Activated T-cell treated with anti-CD3 and anti-CD28 coated beads, Interleukin-2, amount 50 U/mL, for 72 hours (primary cell): ENCODE measurements at regions not wholly inside any gene's neighbourhood (a gene's known extent, or its start where the extent isn't known, plus 50 kb on each side); places are given as distances from the start of the nearest gene placed in this dataset.
"Not testable (repeated sequence)": the region's sequence is repeated elsewhere in the genome, so short reads cannot be mapped to it uniquely, and the experiment has no call there.

ENCODE experiments used
- ATAC-seq, 2 donors: fragments of 150-1000 bp; cut with Tn5 transposase; replicated peaks in 1 of 2; 2 replicates each; pipeline ENCODE4 v1.10.0; 2021; ENCODE audit warnings: moderate library complexity in 2 of 2, mild to moderate bottlenecking in 1 of 2
- DNase-seq, 2 donors: peaks; one replicate each; pipeline ENCODE4 v3.0.0; 2021 to 2022; ENCODE audit warnings: mixed read lengths in 1 of 2
- H3K27ac Mint-ChIP-seq: one replicate; pipeline ENCODE4 v1.8.0; 2022; ENCODE audit warnings: mild to moderate bottlenecking, moderate library complexity, mixed read lengths
- H3K27me3 Mint-ChIP-seq: one replicate; pipeline ENCODE4 v1.8.0; 2022; ENCODE audit warnings: low read depth, mixed read lengths
- H3K36me3 Mint-ChIP-seq, 2 donors: one replicate each; pipeline ENCODE4 v1.8.0; 2022; ENCODE audit warnings: mixed read lengths in 2 of 2, mild to moderate bottlenecking in 1 of 2; ENCODE audit not compliant: insufficient read depth in 2 of 2
- H3K4me1 Mint-ChIP-seq: one replicate; pipeline ENCODE4 v1.8.0; 2022; ENCODE audit warnings: low read depth, mixed read lengths
- H3K4me3 Mint-ChIP-seq, 2 donors: one replicate each; pipeline ENCODE4 v1.8.0; 2022; ENCODE audit warnings: mild to moderate bottlenecking in 2 of 2, mixed read lengths in 2 of 2, moderate library complexity in 2 of 2
- H3K9me3 Mint-ChIP-seq, 2 donors: one replicate each; pipeline ENCODE4 v1.8.0; 2022; ENCODE audit warnings: mixed read lengths in 2 of 2

GRCh38 chr3:73120710-73121109, 59.3 kb downstream of the EBLN2 start:
- ATAC-seq = no peak

DNA sequence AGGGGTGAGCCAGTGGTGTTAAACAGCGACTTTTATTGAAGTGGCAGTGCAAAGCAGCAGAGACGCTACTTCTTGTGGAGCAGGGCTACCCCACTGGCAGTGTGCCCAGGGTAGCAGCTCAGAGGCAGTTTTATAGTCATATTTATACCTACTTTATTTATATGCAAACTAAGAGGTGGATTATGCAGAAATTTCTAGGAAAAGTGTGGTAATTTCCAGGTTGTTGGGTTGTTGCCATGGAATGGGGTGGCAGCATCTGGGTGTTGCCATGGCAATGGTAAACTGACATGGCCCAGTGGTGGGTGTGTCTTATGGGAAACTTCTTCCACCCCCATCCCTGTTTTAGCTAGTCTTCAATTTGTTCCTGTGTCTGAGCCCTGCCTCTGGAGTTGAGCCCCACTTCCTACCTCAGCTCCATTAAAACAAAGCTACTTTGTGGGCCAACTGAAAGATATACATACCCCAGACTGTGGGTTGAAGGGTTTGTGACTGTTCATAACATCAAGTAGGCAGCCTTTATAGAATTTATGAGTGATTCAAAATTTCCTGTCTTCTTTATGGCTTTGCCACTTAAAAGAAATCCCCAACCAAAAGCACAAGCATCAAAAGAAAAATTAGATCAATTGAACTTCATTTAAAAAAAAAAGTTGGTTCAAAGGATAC, 60.3 kb downstream of the EBLN2 start:
- Mint-ChIP-seq H3K27ac (no peak overlapping the region), H3K36me3 (no peaks in the 10 kb centered on the region), H3K9me3 (no peaks in the 10 kb centered on the region), H3K4me1 (peaks cover 11% of the 10 kb centered on the region), H3K4me3 (no peak overlapping the region), H3K27me3 (peaks cover 3% of the 10 kb centered on the region)
- no peak for DNase-seq
- no peak for ATAC-seq

More at GRCh38 chr3:73120710-73121109, 59.3 kb downstream of the EBLN2 start:
- no peak for DNase-seq
- H3K27ac Mint-ChIP-seq = no peak overlapping the region
- H3K27me3 Mint-ChIP-seq = no peaks in the 10 kb centered on the region
- H3K4me1 Mint-ChIP-seq = peaks cover 11% of the 10 kb centered on the region
- no peak overlapping the region for H3K4me3 Mint-ChIP-seq
- H3K36me3 Mint-ChIP-seq = no peaks in the 10 kb centered on the region
- H3K9me3 Mint-ChIP-seq = no peaks in the 10 kb centered on the region

DNA sequence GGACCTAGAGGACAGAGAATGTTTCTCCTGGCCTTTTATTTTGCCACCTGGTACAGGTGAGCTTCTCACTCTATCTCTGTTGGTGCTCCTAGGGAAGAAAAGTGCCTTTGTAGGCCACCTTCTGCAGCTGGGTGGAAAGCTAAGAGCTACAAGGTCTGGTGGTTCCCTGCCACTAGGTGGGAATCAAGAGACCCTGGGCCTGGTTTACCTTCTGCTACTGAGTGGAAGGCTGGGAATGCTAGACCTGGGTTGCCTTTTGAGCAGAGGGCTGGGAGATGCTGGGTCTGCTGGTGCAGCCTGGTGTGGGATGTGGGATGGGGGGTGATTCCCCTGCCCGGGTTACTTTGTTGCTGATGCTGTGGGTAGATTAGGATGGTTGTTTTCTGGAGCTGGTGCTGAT, 72.6 kb downstream of the EBLN2 start:
- H3K27me3 Mint-ChIP-seq = peaks cover 30% of the 10 kb centered on the region
- no peak overlapping the region for H3K27ac Mint-ChIP-seq
- no peaks in the 10 kb centered on the region for H3K4me1 Mint-ChIP-seq
- no peak for DNase-seq
- H3K36me3 Mint-ChIP-seq = peaks cover 0 to 3% of the 10 kb centered on the region in 2 donors
- H3K4me3 Mint-ChIP-seq = no peak overlapping the region
- peaks cover 1 to 3% of the 10 kb centered on the region in 2 donors for H3K9me3 Mint-ChIP-seq
- ATAC-seq = no peak

GRCh38 chr3:73136941-73137340, 75.5 kb downstream of the EBLN2 start:
- no peak overlapping the region for H3K4me3 Mint-ChIP-seq

GRCh38 chr3:73137736-73138403, 76.4 kb downstream of the EBLN2 start:
- DNase-seq = no peak
- Mint-ChIP-seq H3K27ac (no peak overlapping the region), H3K4me1 (no peaks in the 10 kb centered on the region), H3K27me3 (peaks cover 12% of the 10 kb centered on the region), H3K36me3 (peaks cover 0 to 3% of the 10 kb centered on the region in 2 donors), H3K4me3 (no peak overlapping the region), H3K9me3 (peaks cover 1 to 3% of the 10 kb centered on the region in 2 donors)
- no peak for ATAC-seq

More at GRCh38 chr3:73136941-73137340, 75.5 kb downstream of the EBLN2 start:
- H3K4me1 Mint-ChIP-seq = no peaks in the 10 kb centered on the region
- H3K9me3 Mint-ChIP-seq = peaks cover 1 to 3% of the 10 kb centered on the region in 2 donors
- H3K36me3 Mint-ChIP-seq = peaks cover 0 to 3% of the 10 kb centered on the region in 2 donors
- no peak for ATAC-seq
- no peak for DNase-seq
- H3K27ac Mint-ChIP-seq = no peak overlapping the region
- peaks cover 17% of the 10 kb centered on the region for H3K27me3 Mint-ChIP-seq

- no peaks in the 10 kb centered on the region for H3K27me3 Mint-ChIP-seq
- no peak overlapping the region for H3K27ac Mint-ChIP-seq
- DNase-seq (no peak), ATAC-seq (no peak)
- no peaks in the 10 kb centered on the region for H3K4me1 Mint-ChIP-seq
- no peak overlapping the region for H3K4me3 Mint-ChIP-seq
- H3K36me3 Mint-ChIP-seq = no peaks in the 10 kb centered on the region
- no peaks in the 10 kb centered on the region for H3K9me3 Mint-ChIP-seq
Measured at GRCh38 chr3:73140772-73141442, 79.4 kb downstream of the EBLN2 start.

- DNase-seq (no peak), ATAC-seq (no peak)
- Mint-ChIP-seq H3K36me3 (no peaks in the 10 kb centered on the region), H3K27ac (no peak overlapping the region), H3K4me1 (no peaks in the 10 kb centered on the region), H3K4me3 (no peak overlapping the region), H3K27me3 (no peaks in the 10 kb centered on the region), H3K9me3 (no peaks in the 10 kb centered on the region)
Measured at GRCh38 chr3:73141525-73141924, 80.1 kb downstream of the EBLN2 start.

DNA sequence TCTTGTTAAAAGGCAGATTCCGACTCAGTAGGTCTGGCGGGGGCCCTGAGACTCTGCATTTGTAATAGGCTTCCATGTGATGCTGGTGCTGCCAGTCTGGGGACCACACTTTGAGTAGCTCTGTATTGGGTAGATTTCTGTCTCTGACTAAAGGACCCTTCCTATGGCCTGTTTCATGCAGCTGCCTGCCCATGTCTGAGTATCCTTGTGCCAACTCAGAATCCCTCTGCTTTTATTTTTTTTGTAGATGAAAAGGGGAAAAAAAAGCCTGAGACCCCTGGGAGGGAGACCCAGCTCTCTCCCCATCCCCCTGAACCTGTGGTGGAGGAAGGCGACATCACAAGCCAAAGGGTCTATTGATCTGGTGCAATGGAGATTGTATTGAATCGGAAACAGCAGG, 81.9 kb downstream of the EBLN2 start:
- ATAC-seq (no peak), DNase-seq (no peak)
- Mint-ChIP-seq H3K27me3 (no peaks in the 10 kb centered on the region), H3K36me3 (no peaks in the 10 kb centered on the region), H3K27ac (no peak overlapping the region), H3K4me1 (no peaks in the 10 kb centered on the region), H3K4me3 (no peak overlapping the region), H3K9me3 (no peaks in the 10 kb centered on the region)

- no peaks in the 10 kb centered on the region for H3K36me3 Mint-ChIP-seq
- H3K27ac Mint-ChIP-seq = no peak overlapping the region
- DNase-seq = no peak
- H3K4me1 Mint-ChIP-seq = no peaks in the 10 kb centered on the region
- no peak overlapping the region for H3K4me3 Mint-ChIP-seq
- H3K27me3 Mint-ChIP-seq = no peaks in the 10 kb centered on the region
- H3K9me3 Mint-ChIP-seq = no peaks in the 10 kb centered on the region
- no peak for ATAC-seq
Measured at GRCh38 chr3:73143821-73144237, 82.4 kb downstream of the EBLN2 start.

DNA sequence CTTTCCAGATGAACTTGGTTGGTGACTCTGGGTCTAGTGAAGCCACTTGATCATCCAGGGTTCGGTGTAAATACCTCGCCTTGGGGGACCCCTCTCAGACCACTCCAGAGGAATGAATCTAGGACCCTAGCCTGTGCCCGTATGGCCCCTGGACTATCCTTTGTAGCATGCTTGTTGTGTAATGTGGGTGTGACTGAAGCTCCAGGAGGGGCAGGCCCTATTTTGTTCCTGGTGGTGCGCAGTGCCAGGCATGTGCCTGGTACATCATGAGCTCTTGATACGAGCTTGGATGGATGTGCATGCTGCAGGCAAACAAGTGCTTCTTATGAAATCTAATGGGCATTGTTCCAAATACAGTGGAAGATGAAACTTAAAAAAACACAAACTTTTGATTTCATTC, 82.8 kb downstream of the EBLN2 start:
- H3K4me3 Mint-ChIP-seq = no peak overlapping the region
- no peaks in the 10 kb centered on the region for H3K27me3 Mint-ChIP-seq
- DNase-seq = no peak
- H3K27ac Mint-ChIP-seq = no peak overlapping the region
- ATAC-seq = no peak
- H3K9me3 Mint-ChIP-seq = no peaks in the 10 kb centered on the region
- no peaks in the 10 kb centered on the region for H3K36me3 Mint-ChIP-seq
- no peaks in the 10 kb centered on the region for H3K4me1 Mint-ChIP-seq

DNA sequence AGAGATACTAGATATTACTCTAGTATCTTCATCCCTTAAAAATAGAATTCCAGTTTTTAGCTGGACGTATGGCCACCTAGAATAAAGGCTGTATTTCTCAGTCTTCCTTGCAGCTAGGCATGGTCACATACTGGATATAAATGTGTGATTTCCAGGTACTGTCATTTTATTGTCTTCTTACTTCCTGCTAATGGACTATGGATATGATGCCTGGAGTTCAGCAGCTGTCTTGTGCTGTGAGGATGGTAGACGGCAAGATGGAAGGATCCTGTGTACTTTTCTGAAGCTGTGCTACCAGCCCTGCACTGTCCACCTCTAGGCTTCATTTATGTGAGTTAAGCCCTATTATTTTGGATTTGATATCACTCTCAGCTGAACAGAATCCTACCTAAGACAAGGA, 83.4 kb downstream of the EBLN2 start:
- Mint-ChIP-seq H3K27ac (no peak overlapping the region), H3K9me3 (no peaks in the 10 kb centered on the region), H3K27me3 (no peaks in the 10 kb centered on the region), H3K36me3 (no peaks in the 10 kb centered on the region), H3K4me3 (no peak overlapping the region), H3K4me1 (no peaks in the 10 kb centered on the region)
- no peak for DNase-seq
- no peak for ATAC-seq

- H3K27ac Mint-ChIP-seq, H3K27me3 Mint-ChIP-seq, H3K4me1 Mint-ChIP-seq, H3K4me3 Mint-ChIP-seq, H3K36me3 Mint-ChIP-seq, DNase-seq, ATAC-seq, H3K9me3 Mint-ChIP-seq: not testable (repeated sequence)
Measured at GRCh38 chr3:73147479-73147878, 86.0 kb downstream of the EBLN2 start.

DNA sequence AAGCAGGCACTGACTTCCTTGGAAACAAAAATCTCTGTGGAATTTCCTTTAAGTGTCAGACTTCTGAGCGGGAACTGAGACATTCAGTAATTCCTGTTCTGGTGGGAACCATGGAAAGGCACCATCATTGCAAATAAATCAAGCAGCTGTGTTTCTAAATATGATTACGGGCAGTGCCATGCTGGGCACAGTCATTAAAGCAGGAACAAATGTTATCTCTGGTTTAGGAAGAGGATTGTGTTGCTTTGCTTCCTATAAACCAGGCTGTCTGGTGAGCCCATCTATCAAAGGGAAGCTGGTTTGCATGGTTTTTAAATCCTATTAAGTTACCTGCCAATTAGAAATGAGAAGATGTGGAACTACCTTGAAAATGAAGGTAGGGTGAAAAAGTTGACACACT, 86.7 kb downstream of the EBLN2 start:
- no peak for DNase-seq
- Mint-ChIP-seq H3K27me3 (no peaks in the 10 kb centered on the region), H3K4me1 (no peaks in the 10 kb centered on the region), H3K4me3 (no peak overlapping the region), H3K9me3 (no peaks in the 10 kb centered on the region), H3K36me3 (no peaks in the 10 kb centered on the region), H3K27ac (no peak overlapping the region)
- ATAC-seq = no peak
